ENCODE measurements at regions not wholly inside any gene's neighbourhood (a gene's known extent, or its start where the extent isn't known, plus 50 kb on each side); places are given as distances from the start of the nearest gene placed in this dataset.
"Not testable (repeated sequence)": the region's sequence is repeated elsewhere in the genome, so short reads cannot be mapped to it uniquely, and the experiment has no call there.

- no peak for DNase-seq (ENCODE audit: low read depth)
Measured at GRCh38 chr10:28986117-28986792, 302.6 kb upstream of the LYZL1 start.

GRCh38 chr10:28986856-28987255, 302.0 kb upstream of the LYZL1 start:
- no peak for DNase-seq (ENCODE audit: low read depth)

- peak; percentile 8 for DNase-seq (ENCODE audit: low read depth)
Measured at GRCh38 chr10:28987555-28988320, 301.1 kb upstream of the LYZL1 start.

DNA sequence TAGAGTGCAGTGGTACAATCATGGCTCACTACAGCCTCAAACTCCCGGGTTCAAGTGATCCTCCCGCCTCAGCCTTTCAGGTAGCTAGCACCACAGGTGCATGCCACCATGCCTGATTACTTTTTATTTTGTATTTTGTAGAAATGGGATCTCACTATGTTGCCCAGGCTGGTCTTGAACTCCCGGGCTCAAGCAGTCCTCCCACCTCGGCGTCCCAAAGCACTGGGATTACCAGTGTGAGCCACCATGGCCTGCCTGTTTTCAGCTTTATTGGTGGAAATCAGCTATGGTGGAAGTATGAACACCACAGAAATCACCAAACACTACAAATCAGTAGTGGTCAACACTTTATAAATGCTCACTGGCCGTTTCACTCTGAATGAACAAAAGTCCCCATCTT, 299.9 kb upstream of the LYZL1 start:
- DNase-seq (ENCODE audit: low read depth) = no peak

DNA sequence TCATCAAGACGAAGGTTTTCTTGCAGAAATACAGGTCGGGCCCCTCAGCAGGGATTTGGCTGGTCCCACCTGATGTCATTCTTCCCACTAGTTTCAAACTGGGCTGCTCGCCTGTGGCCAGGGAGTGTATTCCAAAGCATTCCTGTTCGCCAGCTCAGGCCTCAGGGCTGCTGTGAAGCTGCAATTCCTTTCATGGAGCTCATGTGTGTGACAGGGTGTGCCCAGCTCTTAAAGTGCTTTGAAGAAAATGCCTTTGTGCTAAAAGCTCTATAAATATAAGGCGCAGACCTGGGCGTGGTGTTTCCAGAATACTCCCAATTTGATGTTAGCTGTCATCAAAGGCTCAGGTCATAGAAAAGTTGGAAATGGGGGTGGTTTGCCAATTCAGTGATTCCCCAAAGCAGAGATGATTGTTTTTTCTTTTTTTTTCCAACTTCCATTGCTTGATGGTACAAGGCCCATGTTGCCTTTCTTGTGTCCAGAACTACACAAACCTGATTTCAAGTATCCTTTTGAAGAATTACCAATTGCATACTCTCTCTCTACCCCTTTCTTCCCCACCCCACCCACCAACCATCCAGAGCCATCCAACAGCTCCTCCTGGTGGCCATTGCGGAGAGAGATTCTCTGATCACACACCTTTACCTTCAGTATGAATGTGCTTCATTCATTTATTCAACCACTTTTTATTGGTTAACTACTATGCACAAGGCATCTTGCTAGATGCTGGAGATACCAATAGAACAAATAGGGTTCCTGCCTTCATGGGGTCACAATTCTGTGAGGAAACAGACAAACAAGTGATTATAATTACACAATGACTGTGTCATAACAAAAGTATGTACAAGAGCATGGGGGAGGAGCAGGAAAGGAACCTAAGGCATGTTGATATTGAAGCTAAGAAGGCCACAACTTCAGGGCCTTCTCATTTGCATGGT, 297.3 kb upstream of the LYZL1 start:
- peak; percentile 82 for DNase-seq (ENCODE audit: low read depth)

GRCh38 chr10:28993056-28993455, 295.8 kb upstream of the LYZL1 start:
- no peak for DNase-seq (ENCODE audit: low read depth)

GRCh38 chr10:28993861-28994260, 295.0 kb upstream of the LYZL1 start:
- DNase-seq (ENCODE audit: low read depth) = no peak

DNA sequence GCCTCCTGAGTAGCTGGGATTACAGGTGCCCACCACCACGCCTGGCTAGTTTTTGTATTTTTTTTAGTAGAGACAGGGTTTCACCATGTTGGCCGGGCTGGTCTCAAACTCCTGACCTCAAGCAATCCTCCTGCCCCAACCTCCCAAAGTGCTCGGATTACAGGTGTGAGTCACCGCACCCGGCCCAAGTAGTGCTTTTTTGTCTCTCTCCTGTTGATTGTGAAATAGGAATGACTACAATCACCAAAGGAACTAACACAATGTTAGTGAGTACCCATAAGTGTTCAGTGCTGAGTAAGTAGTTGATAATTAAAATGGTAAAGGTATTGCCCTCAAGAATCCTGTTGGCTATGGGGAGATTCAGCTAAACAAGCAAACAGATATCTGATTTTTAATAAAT, 294.1 kb upstream of the LYZL1 start:
- not testable (repeated sequence) for DNase-seq (ENCODE audit: low read depth)

DNA sequence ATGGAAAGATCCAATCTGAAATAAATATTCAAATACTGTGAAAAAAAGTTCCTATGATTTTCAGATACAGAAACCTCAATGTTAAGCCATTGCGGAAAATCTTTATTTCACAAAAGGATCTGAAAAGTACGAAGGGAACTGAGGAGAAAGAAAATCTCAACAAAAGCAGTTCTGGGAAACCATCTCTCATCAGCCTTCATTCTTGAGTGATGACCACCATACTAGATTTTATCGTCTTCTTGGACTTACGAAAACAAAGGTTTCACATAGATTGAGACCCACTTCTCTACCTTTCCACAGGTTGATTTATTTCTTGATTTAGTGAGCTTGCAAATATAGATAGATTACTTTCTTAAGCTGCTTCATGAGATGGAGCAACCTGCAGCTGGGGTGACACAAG, 293.4 kb upstream of the LYZL1 start:
- DNase-seq (ENCODE audit: low read depth) = no peak

DNA sequence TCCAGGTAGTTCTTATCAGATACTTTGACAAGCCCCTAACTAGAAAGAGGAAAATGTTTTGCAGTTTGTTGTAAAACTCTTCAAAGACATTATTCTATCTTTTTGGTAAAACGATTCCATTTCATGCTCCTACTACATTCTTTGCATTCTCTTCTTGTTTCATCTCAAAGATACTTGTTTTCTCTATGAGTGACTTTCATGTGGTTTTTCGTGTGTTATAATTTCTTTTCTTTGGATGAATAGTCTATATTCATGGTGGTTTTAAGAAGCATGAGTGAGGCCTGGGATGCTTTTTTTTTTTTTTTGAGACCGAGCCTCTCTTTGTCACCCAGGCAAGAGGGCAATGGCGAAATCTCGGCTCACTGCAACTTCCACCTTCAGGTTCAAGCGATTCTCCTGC, 292.5 kb upstream of the LYZL1 start:
- no peak for DNase-seq (ENCODE audit: low read depth)

DNA sequence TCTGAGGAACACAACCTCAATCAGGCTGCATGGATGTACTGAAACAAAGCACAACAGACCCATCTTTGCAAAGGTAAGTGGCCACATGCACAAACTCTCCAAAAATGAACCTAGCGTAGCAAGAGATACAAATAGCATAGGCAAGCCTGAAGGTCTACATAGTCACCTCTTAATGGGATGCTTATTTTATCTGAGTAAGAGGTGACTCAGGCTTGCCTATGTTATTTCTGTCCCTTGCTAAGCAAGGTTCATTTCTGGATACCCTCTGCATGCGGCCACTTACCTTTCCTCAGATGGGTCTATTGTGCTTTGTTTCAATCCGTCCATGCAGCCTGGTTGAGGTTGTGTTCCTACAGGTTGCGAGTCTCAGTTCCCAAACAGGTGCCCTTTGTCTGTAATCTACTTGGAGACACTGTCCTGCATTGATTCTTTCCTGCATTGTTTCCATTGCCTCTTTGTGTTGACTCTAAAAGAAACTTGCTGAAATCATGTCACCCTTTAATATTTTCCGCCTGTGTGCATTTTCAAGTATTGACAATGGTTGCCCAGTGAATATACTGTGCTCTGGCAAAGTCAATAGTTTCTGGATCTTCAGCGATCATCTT, 291.8 kb upstream of the LYZL1 start:
- DNase-seq (ENCODE audit: low read depth) = no peak

DNA sequence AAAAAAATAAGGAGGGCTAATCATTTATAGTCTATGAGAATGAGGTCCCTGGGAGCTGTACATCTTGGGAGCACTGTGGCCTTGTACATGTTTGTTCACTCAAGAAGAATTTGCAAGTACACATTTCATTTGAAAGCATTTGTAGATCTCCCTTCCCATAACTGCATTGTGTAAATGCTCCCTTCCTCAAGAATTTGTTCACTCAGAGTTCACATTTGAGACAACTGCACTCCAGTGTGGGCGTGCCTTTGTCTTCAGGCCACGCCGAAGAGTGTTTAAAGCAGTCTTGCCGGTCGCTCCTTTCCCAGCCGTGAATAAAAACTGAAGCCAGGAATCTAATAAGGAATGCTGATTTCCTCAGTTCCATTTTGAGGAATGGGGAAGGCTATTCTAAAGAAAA, 291.1 kb upstream of the LYZL1 start:
- no peak for DNase-seq (ENCODE audit: low read depth)

DNA sequence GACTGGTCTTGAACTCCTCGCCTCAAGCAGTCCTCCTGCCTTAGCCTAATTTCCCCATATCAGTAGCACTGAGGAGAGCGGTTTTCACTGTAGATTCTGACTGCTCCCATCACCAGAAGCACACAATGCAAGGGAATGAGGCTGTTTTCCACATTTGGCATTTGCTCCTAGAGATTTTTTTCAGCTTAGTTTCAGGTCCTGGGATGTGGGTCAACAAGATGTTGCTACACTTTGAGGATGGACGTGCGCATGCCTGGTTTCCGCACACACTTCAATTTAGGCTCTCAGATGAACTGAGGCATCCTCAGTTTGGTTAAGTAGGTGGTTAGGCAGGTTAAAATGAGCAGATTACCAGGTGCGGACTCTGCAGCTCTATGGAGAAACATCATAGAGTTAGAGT, 287.1 kb upstream of the LYZL1 start:
- DNase-seq (ENCODE audit: low read depth) = no peak

GRCh38 chr10:29003014-29003413, 285.9 kb upstream of the LYZL1 start:
- DNase-seq (ENCODE audit: low read depth) = not testable (repeated sequence)

- no peak for DNase-seq (ENCODE audit: low read depth)
Measured at GRCh38 chr10:29005988-29006387, 282.9 kb upstream of the LYZL1 start.

DNA sequence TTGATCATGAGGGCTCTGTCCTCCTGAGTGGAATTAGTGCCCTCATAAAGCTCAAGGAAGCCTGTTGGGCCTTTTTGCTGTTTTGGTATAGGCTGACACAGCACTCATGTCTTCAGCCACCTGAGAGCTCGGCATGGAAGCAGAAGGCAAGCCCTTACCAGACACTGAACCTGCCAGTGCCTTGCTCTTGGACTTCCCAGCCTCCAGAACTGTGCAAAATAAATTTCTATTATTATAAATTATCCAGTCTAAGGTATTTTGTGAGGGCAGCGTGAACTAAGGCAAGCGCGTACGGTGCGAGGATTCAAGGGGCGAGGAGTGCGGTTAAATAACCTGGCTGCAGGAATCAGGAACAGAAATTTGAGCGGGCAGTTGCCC, 281.5 kb upstream of the LYZL1 start:
- no peak for DNase-seq (ENCODE audit: low read depth)

DNA sequence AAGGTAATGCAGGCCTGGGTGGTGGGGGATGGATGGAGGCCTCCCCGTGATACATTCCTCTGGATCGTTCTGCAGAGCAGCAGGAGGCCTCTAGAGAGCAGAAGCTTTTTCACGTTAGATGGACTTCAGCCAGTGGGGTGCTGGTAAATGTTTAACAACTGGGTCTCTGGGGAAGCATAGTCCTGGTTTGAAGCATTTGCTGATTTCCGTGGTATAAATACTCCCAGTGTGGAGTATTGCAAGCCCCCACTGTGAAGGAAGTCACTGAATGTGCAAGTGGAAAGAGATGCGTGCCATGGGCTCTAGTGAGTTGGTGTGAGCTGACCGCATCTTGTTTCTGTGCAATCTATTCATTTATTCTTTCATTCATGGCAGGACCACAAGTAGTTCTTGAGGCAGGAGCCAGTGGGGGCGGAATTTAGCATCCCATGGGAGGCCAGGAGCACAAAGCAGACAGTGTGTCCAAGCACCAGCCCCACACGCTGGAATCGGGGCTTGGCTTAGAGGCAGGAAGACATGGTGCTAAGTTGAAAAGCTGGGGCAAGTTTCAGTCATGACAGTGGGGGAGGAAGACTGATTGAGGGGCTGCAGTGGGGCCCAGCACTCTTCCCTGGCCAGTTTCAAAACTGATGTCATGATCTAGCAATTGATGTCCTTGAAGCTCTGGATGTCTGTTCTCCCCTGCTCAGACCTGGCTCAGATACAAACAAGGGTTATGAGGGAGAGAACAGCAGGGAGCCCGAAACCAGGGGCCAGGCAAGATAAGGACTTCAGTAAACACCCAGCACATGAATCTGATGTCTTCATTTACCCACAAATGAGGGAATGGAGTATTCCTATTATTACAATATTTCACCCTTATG, 280.9 kb upstream of the LYZL1 start:
- no peak for DNase-seq (ENCODE audit: low read depth)

DNA sequence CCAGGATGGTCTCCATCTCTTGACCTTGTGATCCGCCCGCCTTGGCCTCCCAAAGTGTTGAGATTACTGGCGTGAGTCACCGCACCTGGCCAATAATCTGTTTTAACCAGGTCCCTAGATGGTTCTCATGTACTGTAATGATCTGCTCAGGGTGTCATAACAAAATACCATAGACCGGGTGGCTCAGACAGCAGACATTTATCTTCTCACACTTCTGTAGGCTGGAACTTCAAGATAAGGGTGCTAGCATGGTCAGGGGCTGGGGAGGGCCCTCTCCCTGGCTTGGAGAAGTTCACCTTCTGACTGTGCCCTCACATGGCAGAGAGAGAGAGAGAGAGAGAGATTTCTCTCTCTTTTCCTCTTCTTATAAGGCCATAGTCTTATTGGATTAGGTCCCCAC, 279.4 kb upstream of the LYZL1 start:
- DNase-seq (ENCODE audit: low read depth) = no peak

GRCh38 chr10:29011516-29011915, 277.4 kb upstream of the LYZL1 start:
- no peak for DNase-seq (ENCODE audit: low read depth)

DNA sequence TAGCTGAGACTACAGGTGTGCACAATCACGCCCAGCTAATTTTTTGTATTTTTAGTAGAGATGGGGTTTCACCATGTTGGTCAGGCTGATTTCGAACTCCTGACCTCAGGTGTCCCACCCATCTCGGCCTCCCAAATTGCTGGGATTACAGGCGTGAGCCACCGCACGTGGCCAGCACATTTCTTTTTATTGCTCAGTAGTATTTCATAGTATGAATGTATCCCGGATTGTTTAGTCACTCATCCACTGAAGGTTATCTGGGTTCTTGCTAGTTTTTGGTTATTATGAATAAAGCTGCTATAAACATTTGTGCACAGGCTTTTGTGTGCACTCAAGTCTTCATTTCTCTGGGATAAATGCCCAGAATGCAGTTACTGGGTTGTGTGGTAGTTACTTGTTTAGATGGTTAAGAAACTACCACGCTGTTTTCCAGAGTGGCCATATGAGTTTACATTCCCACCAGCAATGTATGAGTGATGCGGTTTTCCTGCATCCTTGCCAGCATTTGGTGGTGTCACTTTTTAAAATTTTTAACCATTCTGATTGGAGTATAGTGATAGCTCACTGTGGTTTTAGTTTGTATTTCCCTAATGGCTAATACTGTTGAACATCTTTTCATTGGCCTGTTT, 275.8 kb upstream of the LYZL1 start:
- DNase-seq (ENCODE audit: low read depth) = no peak

Measured in myocyte (in vitro differentiated cells).